ENCODE measurements at regions not wholly inside any gene's neighbourhood (a gene's known extent, or its start where the extent isn't known, plus 50 kb on each side); places are given as distances from the start of the nearest gene placed in this dataset.

GRCh38 chr5:114924769-114925168 is 244.9 kb downstream of the TRIM36 start:
- no peak for TF ChIP-seq CTCF (IDR thresholded peaks at IDR 0.05)
- Mint-ChIP-seq H3K4me1 (ENCODE audit: unreplicated experiment) (no peaks in the 10 kb centered on the region), H3K27me3 (ENCODE audit: unreplicated experiment) (no peaks in the 10 kb centered on the region), H3K36me3 (ENCODE audit: unreplicated experiment) (no peaks in the 10 kb centered on the region), H3K9me3 (ENCODE audit: unreplicated experiment) (peaks cover 9% of the 10 kb centered on the region), H3K27ac (ENCODE audit: unreplicated experiment) (no peak overlapping the region), H3K4me3 (ENCODE audit: unreplicated experiment) (no peak overlapping the region)
- no peak for DNase-seq (ENCODE audit: extremely low spot score, unreplicated experiment)

GRCh38 chr5:114912189-114912920 is 257.4 kb downstream of the TRIM36 start:
- no peak for TF ChIP-seq CTCF (IDR thresholded peaks at IDR 0.05)
- Mint-ChIP-seq H3K27me3 (ENCODE audit: unreplicated experiment) (no peaks in the 10 kb centered on the region), H3K27ac (ENCODE audit: unreplicated experiment) (no peak overlapping the region), H3K4me1 (ENCODE audit: unreplicated experiment) (no peaks in the 10 kb centered on the region), H3K36me3 (ENCODE audit: unreplicated experiment) (no peaks in the 10 kb centered on the region), H3K4me3 (ENCODE audit: unreplicated experiment) (no peak overlapping the region), H3K9me3 (ENCODE audit: unreplicated experiment) (peaks cover 18% of the 10 kb centered on the region)
- DNase-seq (ENCODE audit: extremely low spot score, unreplicated experiment), result no peak

- Mint-ChIP-seq H3K9me3 (ENCODE audit: unreplicated experiment) (peaks cover 18% of the 10 kb centered on the region), H3K4me1 (ENCODE audit: unreplicated experiment) (no peaks in the 10 kb centered on the region), H3K36me3 (ENCODE audit: unreplicated experiment) (no peaks in the 10 kb centered on the region), H3K27ac (ENCODE audit: unreplicated experiment) (no peak overlapping the region), H3K4me3 (ENCODE audit: unreplicated experiment) (no peak overlapping the region), H3K27me3 (ENCODE audit: unreplicated experiment) (no peaks in the 10 kb centered on the region)
- no peak for TF ChIP-seq CTCF (IDR thresholded peaks at IDR 0.05)
- no peak for DNase-seq (ENCODE audit: extremely low spot score, unreplicated experiment)
Measured at GRCh38 chr5:114910727-114911126, 259.0 kb downstream of the TRIM36 start.

- H3K27me3 Mint-ChIP-seq (ENCODE audit: unreplicated experiment), result no peaks in the 10 kb centered on the region
- no peak for TF ChIP-seq CTCF (IDR thresholded peaks at IDR 0.05)
- H3K4me1 Mint-ChIP-seq (ENCODE audit: unreplicated experiment), result no peaks in the 10 kb centered on the region
- DNase-seq (ENCODE audit: extremely low spot score, unreplicated experiment), result no peak
- H3K36me3 Mint-ChIP-seq (ENCODE audit: unreplicated experiment), result no peaks in the 10 kb centered on the region
- H3K4me3 Mint-ChIP-seq (ENCODE audit: unreplicated experiment), result no peak overlapping the region
- H3K27ac Mint-ChIP-seq (ENCODE audit: unreplicated experiment), result no peak overlapping the region
- peaks cover 25% of the 10 kb centered on the region for H3K9me3 Mint-ChIP-seq (ENCODE audit: unreplicated experiment)
Measured at GRCh38 chr5:114909424-114909823, 260.3 kb downstream of the TRIM36 start.

GRCh38 chr5:114903767-114904166 is 265.9 kb downstream of the TRIM36 start:
- Mint-ChIP-seq H3K4me1 (ENCODE audit: unreplicated experiment) (no peaks in the 10 kb centered on the region), H3K36me3 (ENCODE audit: unreplicated experiment) (no peaks in the 10 kb centered on the region), H3K27ac (ENCODE audit: unreplicated experiment) (no peak overlapping the region), H3K4me3 (ENCODE audit: unreplicated experiment) (no peak overlapping the region), H3K27me3 (ENCODE audit: unreplicated experiment) (no peaks in the 10 kb centered on the region), H3K9me3 (ENCODE audit: unreplicated experiment) (peaks cover 12% of the 10 kb centered on the region)
- no peak for DNase-seq (ENCODE audit: extremely low spot score, unreplicated experiment)
- no peak for TF ChIP-seq CTCF (IDR thresholded peaks at IDR 0.05)
